Omental fat pad (tissue), 3 donors: ENCODE measurements at regions not wholly inside any gene's neighbourhood (a gene's known extent, or its start where the extent isn't known, plus 50 kb on each side); places are given as distances from the start of the nearest gene placed in this dataset.
A peak's percentile ranks its signal among the peaks of the same experiment; 100 is the strongest.

Source experiments
- ATAC-seq: fragments of 150-250 bp; one replicate; pipeline ENCODE4 v1.9.1; 2016; ENCODE audit warnings: mild to moderate bottlenecking, moderate library complexity; ENCODE audit not compliant: low FRiP score
- DNase-seq: peaks from one replicate; pipeline ENCODE4 v3.0.0-alpha.2; 2019; ENCODE audit warnings: low spot score
- TF ChIP-seq, protein P1 (sequence below), 3 donors: fragments of 450-650 bp; IDR thresholded peaks; one replicate each; pipeline ENCODE4 v1.5.1; 2016 to 2017; ENCODE audit warnings: antibody characterized with exemption in 3 of 3, mild to moderate bottlenecking in 3 of 3, moderate library complexity in 2 of 3

DNA sequence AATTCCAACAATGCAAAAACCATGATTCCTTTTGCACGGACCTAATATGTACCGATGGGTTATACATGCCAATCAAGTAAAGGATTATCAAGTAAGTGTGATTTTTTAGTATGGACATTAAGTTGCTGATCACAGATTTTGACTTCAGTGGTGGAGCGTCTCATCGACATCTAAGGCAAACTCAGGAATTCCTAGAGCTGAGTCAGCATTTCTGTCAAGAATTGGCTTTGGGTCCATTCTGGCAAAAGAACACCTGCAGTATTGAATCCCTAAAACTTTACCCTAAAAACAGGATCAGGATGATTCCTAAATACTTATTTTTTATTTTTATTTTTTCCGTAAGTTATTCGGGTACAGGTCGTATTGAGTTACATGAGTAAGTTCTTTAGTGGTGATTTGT is 83.6 kb downstream of the HPGD start:
- no peak for ATAC-seq
- TF ChIP-seq, protein P1, sequence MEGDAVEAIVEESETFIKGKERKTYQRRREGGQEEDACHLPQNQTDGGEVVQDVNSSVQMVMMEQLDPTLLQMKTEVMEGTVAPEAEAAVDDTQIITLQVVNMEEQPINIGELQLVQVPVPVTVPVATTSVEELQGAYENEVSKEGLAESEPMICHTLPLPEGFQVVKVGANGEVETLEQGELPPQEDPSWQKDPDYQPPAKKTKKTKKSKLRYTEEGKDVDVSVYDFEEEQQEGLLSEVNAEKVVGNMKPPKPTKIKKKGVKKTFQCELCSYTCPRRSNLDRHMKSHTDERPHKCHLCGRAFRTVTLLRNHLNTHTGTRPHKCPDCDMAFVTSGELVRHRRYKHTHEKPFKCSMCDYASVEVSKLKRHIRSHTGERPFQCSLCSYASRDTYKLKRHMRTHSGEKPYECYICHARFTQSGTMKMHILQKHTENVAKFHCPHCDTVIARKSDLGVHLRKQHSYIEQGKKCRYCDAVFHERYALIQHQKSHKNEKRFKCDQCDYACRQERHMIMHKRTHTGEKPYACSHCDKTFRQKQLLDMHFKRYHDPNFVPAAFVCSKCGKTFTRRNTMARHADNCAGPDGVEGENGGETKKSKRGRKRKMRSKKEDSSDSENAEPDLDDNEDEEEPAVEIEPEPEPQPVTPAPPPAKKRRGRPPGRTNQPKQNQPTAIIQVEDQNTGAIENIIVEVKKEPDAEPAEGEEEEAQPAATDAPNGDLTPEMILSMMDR (IDR thresholded peaks at IDR 0.05), result no peak
- no peak for DNase-seq

DNA sequence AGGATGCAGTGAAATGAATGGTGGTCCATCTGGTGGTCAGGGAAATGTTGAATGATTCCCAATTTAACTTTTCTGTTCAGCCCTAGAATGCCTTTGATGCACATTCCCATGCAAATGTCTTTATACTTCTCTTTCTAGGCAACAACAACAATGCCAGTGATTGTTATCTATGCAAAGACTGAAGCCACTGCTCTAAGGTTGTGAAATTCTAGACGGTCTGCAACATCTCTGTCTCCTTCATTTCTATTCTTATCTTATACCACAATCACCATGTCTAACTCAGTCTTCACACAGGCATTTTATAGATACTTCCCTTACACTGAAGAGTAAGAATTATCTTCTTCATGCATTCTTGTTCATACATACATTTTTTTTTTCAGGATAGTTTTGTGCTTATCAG is 84.5 kb downstream of the HPGD start:
- DNase-seq, result no peak
- no peak for ATAC-seq
- TF ChIP-seq, protein P1 (IDR thresholded peaks at IDR 0.05), result no peak

DNA sequence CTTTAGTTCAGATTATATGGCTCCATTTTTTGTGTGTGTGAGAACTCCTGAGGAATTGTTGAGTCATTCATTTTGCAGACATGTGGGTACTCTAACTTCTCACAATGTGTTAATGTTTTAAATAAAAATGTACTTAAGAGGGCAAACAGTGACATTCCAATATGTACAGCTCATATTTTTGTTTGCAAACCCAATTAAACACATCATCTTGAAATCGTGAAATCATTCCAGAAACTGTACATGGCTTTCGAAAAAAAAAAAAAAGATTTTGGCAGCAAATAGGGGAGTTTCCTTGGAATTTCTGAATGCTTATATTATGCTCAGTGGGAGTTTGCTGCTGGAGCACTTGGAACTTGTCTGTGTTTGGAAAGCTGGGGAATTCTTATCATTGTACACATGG is 85.0 kb downstream of the HPGD start:
- DNase-seq (no peak), ATAC-seq (no peak)
- TF ChIP-seq, protein P1 (IDR thresholded peaks at IDR 0.05), result no peak

DNA sequence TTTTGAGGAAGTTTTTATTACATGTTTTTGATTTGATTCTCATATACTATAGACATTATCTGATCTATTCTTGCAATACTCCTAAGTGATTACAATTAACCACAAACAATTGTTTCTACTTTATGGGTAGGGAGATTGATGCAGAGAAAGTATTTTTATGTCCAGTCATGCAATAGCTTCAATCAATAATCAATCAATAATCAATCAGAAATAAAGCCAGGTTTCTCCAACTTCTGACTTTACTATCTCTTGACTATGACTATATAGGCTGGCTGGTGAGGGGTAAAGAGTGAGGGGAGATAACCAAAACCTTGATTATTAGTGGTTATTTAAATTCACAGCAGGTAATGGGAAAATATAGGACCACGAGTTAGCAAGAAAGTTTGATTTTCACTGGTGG is 85.9 kb downstream of the HPGD start:
- TF ChIP-seq, protein P1 (IDR thresholded peaks at IDR 0.05), result peak in 1 of 3 donors; percentile 0
- DNase-seq, result no peak
- no peak for ATAC-seq

DNA sequence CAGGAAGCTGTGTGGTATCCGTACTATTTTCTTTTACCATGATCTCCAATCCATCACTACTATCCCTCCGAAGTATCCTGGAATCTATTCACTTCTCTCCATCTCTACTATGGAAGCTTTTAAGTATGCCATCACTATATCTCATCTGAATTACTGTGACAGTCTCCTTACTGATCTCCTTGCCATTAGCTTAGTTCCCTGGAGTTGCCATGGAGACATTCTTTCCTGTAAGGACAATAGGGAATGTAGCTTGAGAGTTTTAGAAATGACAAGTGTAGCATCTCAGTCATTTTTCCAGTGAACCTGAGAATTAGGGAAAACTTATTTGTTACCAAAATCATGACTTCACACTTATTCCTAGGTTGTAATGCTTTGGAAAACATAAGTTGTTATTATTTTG is 86.3 kb downstream of the HPGD start:
- no peak for DNase-seq

DNA sequence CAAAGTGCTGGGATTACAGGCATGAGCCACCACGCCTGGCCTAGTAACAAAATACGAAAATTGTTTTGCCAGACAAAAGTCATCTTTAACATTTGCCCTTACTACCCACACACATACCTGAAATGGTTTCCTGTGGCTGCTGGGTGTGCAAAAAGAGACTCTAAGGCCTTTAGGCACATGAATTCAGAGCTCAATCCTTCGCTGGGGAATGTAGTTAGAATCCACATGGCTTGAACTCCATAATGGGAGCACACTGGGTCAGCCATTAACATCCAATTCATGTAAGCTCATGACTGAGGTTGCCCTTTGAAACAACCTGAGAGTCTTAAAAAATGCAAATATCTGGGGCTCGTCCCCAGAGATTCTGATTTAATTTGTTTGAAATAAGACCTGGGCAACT is 87.8 kb downstream of the HPGD start:
- TF ChIP-seq, protein P1 (IDR thresholded peaks at IDR 0.05), result no peak
- ATAC-seq (no peak), DNase-seq (no peak)

More for the DNA sequence above, 86.3 kb downstream of the HPGD start:
- no peak for ATAC-seq
- TF ChIP-seq, protein P1 (IDR thresholded peaks at IDR 0.05), result no peak

DNA sequence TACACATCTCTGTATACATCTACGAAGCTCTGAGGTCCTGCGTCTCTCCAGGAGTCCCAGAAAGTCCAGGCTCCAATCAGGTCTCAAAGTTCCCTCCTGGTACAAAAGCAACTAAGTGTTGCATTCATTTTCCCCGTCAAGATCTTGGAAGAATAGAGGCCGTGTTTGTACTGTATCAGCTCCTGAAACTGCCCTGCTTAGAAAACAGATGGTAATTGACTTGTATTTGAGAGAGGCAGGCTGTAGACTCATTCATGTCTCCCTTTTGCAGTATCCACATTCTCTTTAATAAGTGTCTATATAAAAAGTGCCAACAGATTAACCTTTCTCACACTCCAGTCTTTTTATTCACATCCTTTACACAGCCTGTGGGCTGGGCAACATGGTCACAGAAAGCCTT is 91.7 kb downstream of the HPGD start:
- no peak for DNase-seq
- no peak for ATAC-seq
- TF ChIP-seq, protein P1 (IDR thresholded peaks at IDR 0.05), result no peak
